ENCODE measurements at regions not wholly inside any gene's neighbourhood (a gene's known extent, or its start where the extent isn't known, plus 50 kb on each side); places are given as distances from the start of the nearest gene placed in this dataset.
A peak's percentile ranks its signal among the peaks of the same experiment; 100 is the strongest.

GRCh38 chr2:111219285-111219684, 98.6 kb downstream of the BCL2L11 start:
- Mint-ChIP-seq H3K4me1 (no peaks in the 10 kb centered on the region), H3K27me3 (peaks cover 4 to 5% of the 10 kb centered on the region in 2 donors), H3K9me3 (peaks cover 9 to 13% (median 10%) of the 10 kb centered on the region in 5 donors), H3K4me3 (no peak overlapping the region), H3K36me3 (peaks cover 4 to 23% (median 9%) of the 10 kb centered on the region in 3 donors), H3K27ac (no peak overlapping the region)
- Histone ChIP-seq H3K36me3 (ENCODE audit: insufficient read depth, low read length) (no peaks in the 10 kb centered on the region), H3K27ac (ENCODE audit: low read depth, low read length) (no peak overlapping the region), H3K4me1 (ENCODE audit: insufficient read depth, low read length) (no peaks in the 10 kb centered on the region), H3K27me3 (ENCODE audit: insufficient read depth, low read length, poor library complexity, severe bottlenecking) (no peaks in the 10 kb centered on the region), H3K9me3 (ENCODE audit: low read length) (no peaks in the 10 kb centered on the region), H3K4me3 (ENCODE audit: low read length) (no peak overlapping the region)
- ChIA-PET POLR2A (no interaction called here), CTCF (no interaction called here)
- DNase-seq: no peak

- H3K9me3 Mint-ChIP-seq: peaks cover 3 to 7% (median 4%) of the 10 kb centered on the region in 5 donors
- H3K4me1 Mint-ChIP-seq: no peaks in the 10 kb centered on the region
- no peak overlapping the region for H3K4me3 Mint-ChIP-seq
- CTCF ChIA-PET: no interaction called here
- H3K27ac ChIP-seq (ENCODE audit: low read depth, low read length): no peak overlapping the region
- no peaks in the 10 kb centered on the region for H3K27me3 ChIP-seq (ENCODE audit: insufficient read depth, low read length, poor library complexity, severe bottlenecking)
- H3K9me3 ChIP-seq (ENCODE audit: low read length): no peaks in the 10 kb centered on the region
- no peak for DNase-seq
- H3K36me3 Mint-ChIP-seq: peaks cover 3 to 17% (median 3%) of the 10 kb centered on the region in 3 donors
- peaks cover 4 to 5% of the 10 kb centered on the region in 2 donors for H3K27me3 Mint-ChIP-seq
- peak overlapping the region in 1 of 8 donors; percentile 11 for H3K27ac Mint-ChIP-seq
- POLR2A ChIA-PET: no interaction called here
- no peaks in the 10 kb centered on the region for H3K4me1 ChIP-seq (ENCODE audit: insufficient read depth, low read length)
- H3K4me3 ChIP-seq (ENCODE audit: low read length): no peak overlapping the region
- no peaks in the 10 kb centered on the region for H3K36me3 ChIP-seq (ENCODE audit: insufficient read depth, low read length)
These were observed 99.2 kb downstream of the BCL2L11 start for GRCh38 chr2:111219734-111220505.

GRCh38 chr2:111220962-111221361, 100.2 kb downstream of the BCL2L11 start:
- ChIA-PET CTCF (no interaction called here), POLR2A (no interaction called here)
- Mint-ChIP-seq H3K4me3 (no peak overlapping the region), H3K9me3 (peaks cover 0 to 5% (median 0%) of the 10 kb centered on the region in 5 donors), H3K27ac (no peak overlapping the region), H3K27me3 (peaks cover 4 to 10% of the 10 kb centered on the region in 2 donors), H3K4me1 (no peaks in the 10 kb centered on the region), H3K36me3 (peaks cover 0 to 21% (median 0%) of the 10 kb centered on the region in 3 donors)
- no peaks in the 10 kb centered on the region for H3K9me3 ChIP-seq (ENCODE audit: low read length)
- H3K4me3 ChIP-seq (ENCODE audit: low read length): no peak overlapping the region
- no peak overlapping the region for H3K27ac ChIP-seq (ENCODE audit: low read depth, low read length)
- DNase-seq: no peak
- no peaks in the 10 kb centered on the region for H3K27me3 ChIP-seq (ENCODE audit: insufficient read depth, low read length, poor library complexity, severe bottlenecking)
- no peaks in the 10 kb centered on the region for H3K36me3 ChIP-seq (ENCODE audit: insufficient read depth, low read length)
- no peaks in the 10 kb centered on the region for H3K4me1 ChIP-seq (ENCODE audit: insufficient read depth, low read length)

- Mint-ChIP-seq H3K27me3 (peaks cover 4 to 10% of the 10 kb centered on the region in 2 donors), H3K27ac (no peak overlapping the region)
These were observed 101.0 kb downstream of the BCL2L11 start for GRCh38 chr2:111221701-111222100.

GRCh38 chr2:111222204-111222866, 101.6 kb downstream of the BCL2L11 start:
- CTCF ChIA-PET: no interaction called here
- Mint-ChIP-seq H3K4me3 (no peak overlapping the region), H3K9me3 (peaks cover 0 to 7% (median 0%) of the 10 kb centered on the region in 5 donors), H3K27me3 (peaks cover 7 to 10% of the 10 kb centered on the region in 2 donors), H3K36me3 (peaks cover 0 to 24% (median 0%) of the 10 kb centered on the region in 3 donors), H3K27ac (no peak overlapping the region), H3K4me1 (no peaks in the 10 kb centered on the region)
- H3K27ac ChIP-seq (ENCODE audit: low read depth, low read length): no peak overlapping the region
- no peaks in the 10 kb centered on the region for H3K27me3 ChIP-seq (ENCODE audit: insufficient read depth, low read length, poor library complexity, severe bottlenecking)
- H3K4me3 ChIP-seq (ENCODE audit: low read length): no peak overlapping the region
- no peaks in the 10 kb centered on the region for H3K36me3 ChIP-seq (ENCODE audit: insufficient read depth, low read length)
- DNase-seq: no peak
- H3K4me1 ChIP-seq (ENCODE audit: insufficient read depth, low read length): no peaks in the 10 kb centered on the region
- no peaks in the 10 kb centered on the region for H3K9me3 ChIP-seq (ENCODE audit: low read length)
- POLR2A ChIA-PET: no interaction called here

More at GRCh38 chr2:111221701-111222100, 101.0 kb downstream of the BCL2L11 start:
- DNase-seq: no peak
- peaks cover 0 to 7% (median 0%) of the 10 kb centered on the region in 5 donors for H3K9me3 Mint-ChIP-seq
- Histone ChIP-seq H3K27ac (ENCODE audit: low read depth, low read length) (no peak overlapping the region), H3K4me1 (ENCODE audit: insufficient read depth, low read length) (no peaks in the 10 kb centered on the region), H3K9me3 (ENCODE audit: low read length) (no peaks in the 10 kb centered on the region), H3K27me3 (ENCODE audit: insufficient read depth, low read length, poor library complexity, severe bottlenecking) (no peaks in the 10 kb centered on the region), H3K4me3 (ENCODE audit: low read length) (no peak overlapping the region), H3K36me3 (ENCODE audit: insufficient read depth, low read length) (no peaks in the 10 kb centered on the region)
- no peak overlapping the region for H3K4me3 Mint-ChIP-seq
- ChIA-PET POLR2A (no interaction called here), CTCF (no interaction called here)
- H3K4me1 Mint-ChIP-seq: no peaks in the 10 kb centered on the region
- H3K36me3 Mint-ChIP-seq: peaks cover 0 to 24% (median 0%) of the 10 kb centered on the region in 3 donors

GRCh38 chr2:111225856-111226255, 105.1 kb downstream of the BCL2L11 start:
- no peaks in the 10 kb centered on the region for H3K4me1 ChIP-seq (ENCODE audit: insufficient read depth, low read length)
- H3K4me3 Mint-ChIP-seq: no peak overlapping the region
- no peak overlapping the region for H3K4me3 ChIP-seq (ENCODE audit: low read length)
- no peaks in the 10 kb centered on the region for H3K4me1 Mint-ChIP-seq
- H3K27ac Mint-ChIP-seq: no peak overlapping the region
- H3K27me3 Mint-ChIP-seq: peaks cover 7 to 9% of the 10 kb centered on the region in 2 donors
- H3K9me3 ChIP-seq (ENCODE audit: low read length): no peaks in the 10 kb centered on the region
- no peak for DNase-seq
- no peaks in the 10 kb centered on the region for H3K27me3 ChIP-seq (ENCODE audit: insufficient read depth, low read length, poor library complexity, severe bottlenecking)
- H3K36me3 Mint-ChIP-seq: peaks cover 0 to 29% (median 2%) of the 10 kb centered on the region in 3 donors
- H3K36me3 ChIP-seq (ENCODE audit: insufficient read depth, low read length): no peaks in the 10 kb centered on the region
- POLR2A ChIA-PET: no interaction called here
- H3K27ac ChIP-seq (ENCODE audit: low read depth, low read length): no peak overlapping the region
- H3K9me3 Mint-ChIP-seq: peaks cover 4 to 10% (median 8%) of the 10 kb centered on the region in 5 donors
- CTCF ChIA-PET: no interaction called here

GRCh38 chr2:111226876-111227700, 106.4 kb downstream of the BCL2L11 start:
- H3K4me1 Mint-ChIP-seq: no peaks in the 10 kb centered on the region
- H3K9me3 ChIP-seq (ENCODE audit: low read length): no peaks in the 10 kb centered on the region

More at GRCh38 chr2:111226876-111227700, 106.4 kb downstream of the BCL2L11 start:
- H3K9me3 Mint-ChIP-seq: peaks cover 8 to 14% (median 10%) of the 10 kb centered on the region in 5 donors
- CTCF ChIA-PET: no interaction called here
- no peak for DNase-seq
- Histone ChIP-seq H3K36me3 (ENCODE audit: insufficient read depth, low read length) (no peaks in the 10 kb centered on the region), H3K27ac (ENCODE audit: low read depth, low read length) (no peak overlapping the region), H3K4me3 (ENCODE audit: low read length) (no peak overlapping the region), H3K4me1 (ENCODE audit: insufficient read depth, low read length) (no peaks in the 10 kb centered on the region), H3K27me3 (ENCODE audit: insufficient read depth, low read length, poor library complexity, severe bottlenecking) (no peaks in the 10 kb centered on the region)
- H3K27me3 Mint-ChIP-seq: peaks cover 6 to 7% of the 10 kb centered on the region in 2 donors
- POLR2A ChIA-PET: no interaction called here
- no peak overlapping the region for H3K4me3 Mint-ChIP-seq
- no peak overlapping the region for H3K27ac Mint-ChIP-seq
- H3K36me3 Mint-ChIP-seq: peaks cover 0 to 24% (median 5%) of the 10 kb centered on the region in 3 donors

All from CD8-positive, alpha-beta memory T cell (primary cell).